KMS-11 (cell line): ENCODE measurements at regions not wholly inside any gene's neighbourhood (a gene's known extent, or its start where the extent isn't known, plus 50 kb on each side); places are given as distances from the start of the nearest gene placed in this dataset.
"Not testable (repeated sequence)": the region's sequence is repeated elsewhere in the genome, so short reads cannot be mapped to it uniquely, and the experiment has no call there.

Source experiments
- H2AFZ ChIP-seq: fragments of 200-600 bp; sonication (generic); 2 replicates; pipeline ENCODE4 v1.6.1; 2016; ENCODE audit warnings: antibody characterized with exemption, mixed run types, low read depth
- H3K27ac ChIP-seq: fragments of 200-600 bp; sonication (generic); 2 replicates; pipeline ENCODE4 v1.6.1; 2016; ENCODE audit warnings: mild to moderate bottlenecking, mixed run types
- H3K27me3 ChIP-seq: fragments of 200-600 bp; sonication (generic); 2 replicates; pipeline ENCODE4 v1.6.1; 2017; ENCODE audit warnings: mild to moderate bottlenecking, low read depth, mixed run types, moderate library complexity; ENCODE audit not compliant: insufficient read depth
- H3K36me3 ChIP-seq: fragments of 200-600 bp; sonication (generic); 2 replicates; pipeline ENCODE4 v1.6.1; 2017; ENCODE audit warnings: mild to moderate bottlenecking, mixed run types; ENCODE audit not compliant: insufficient read depth
- H3K4me1 ChIP-seq: fragments of 200-600 bp; sonication (generic); 2 replicates; pipeline ENCODE4 v1.6.1; 2016; ENCODE audit warnings: mild to moderate bottlenecking, low read depth, mixed run types; ENCODE audit not compliant: poor library complexity, severe bottlenecking
- H3K4me2 ChIP-seq: fragments of 200-600 bp; sonication (generic); 2 replicates; pipeline ENCODE4 v1.7.0; 2016; ENCODE audit warnings: mild to moderate bottlenecking, mixed run types
- H3K4me3 ChIP-seq: fragments of 200-600 bp; sonication (generic); IDR thresholded peaks from 2 replicates; pipeline ENCODE4 v1.6.1; 2017; ENCODE audit warnings: low read depth, low read length, mixed read lengths; ENCODE audit not compliant: insufficient read depth
- H3K79me2 ChIP-seq: fragments of 200-600 bp; sonication (generic); 2 replicates; pipeline ENCODE4 v1.6.1; 2016; ENCODE audit warnings: low read depth, mixed run types; ENCODE audit not compliant: insufficient read depth
- H3K9ac ChIP-seq: fragments of 200-600 bp; sonication (generic); 2 replicates; pipeline ENCODE4 v1.6.1; 2016; ENCODE audit warnings: mild to moderate bottlenecking, mixed run types
- H4K20me1 ChIP-seq: fragments of 200-600 bp; sonication (generic); 2 replicates; pipeline ENCODE4 v1.6.1; 2016; ENCODE audit warnings: mild to moderate bottlenecking, mixed run types; ENCODE audit not compliant: insufficient read depth
- CTCF ChIP-seq: fragments of 200-600 bp; sonication (generic); conservative IDR thresholded peaks from 2 replicates; pipeline ENCODE4 v1.6.1; 2017; ENCODE audit warnings: low read depth, mild to moderate bottlenecking, antibody characterized with exemption, low read length, moderate library complexity, mixed read lengths

- Histone ChIP-seq H3K4me3 (no peak overlapping the region), H3K4me2 (no peak overlapping the region), H3K79me2 (no peaks in the 10 kb centered on the region), H3K27me3 (no peaks in the 10 kb centered on the region), H2AFZ (no peak overlapping the region), H3K36me3 (no peaks in the 10 kb centered on the region), H3K27ac (no peak overlapping the region), H3K9ac (no peak overlapping the region), H3K4me1 (no peaks in the 10 kb centered on the region), H4K20me1 (no peaks in the 10 kb centered on the region)
- no peak for TF ChIP-seq CTCF
These were observed 551.0 kb upstream of the LRATD1 start for GRCh38 chr2:14081521-14081920.

GRCh38 chr2:14082640-14083039 lies 549.9 kb upstream of the LRATD1 start:
- no peaks in the 10 kb centered on the region for H3K36me3 ChIP-seq
- no peak overlapping the region for H3K4me3 ChIP-seq
- no peaks in the 10 kb centered on the region for H3K4me1 ChIP-seq
- no peaks in the 10 kb centered on the region for H4K20me1 ChIP-seq
- no peak overlapping the region for H3K4me2 ChIP-seq
- no peaks in the 10 kb centered on the region for H3K27me3 ChIP-seq
- H2AFZ ChIP-seq: no peak overlapping the region
- no peak overlapping the region for H3K27ac ChIP-seq
- no peak overlapping the region for H3K9ac ChIP-seq
- no peaks in the 10 kb centered on the region for H3K79me2 ChIP-seq
- TF ChIP-seq CTCF: no peak

- no peak overlapping the region for H3K9ac ChIP-seq
- H3K27ac ChIP-seq: no peak overlapping the region
- no peaks in the 10 kb centered on the region for H4K20me1 ChIP-seq
- no peaks in the 10 kb centered on the region for H3K4me1 ChIP-seq
- H3K27me3 ChIP-seq: no peaks in the 10 kb centered on the region
- H2AFZ ChIP-seq: no peak overlapping the region
- no peak overlapping the region for H3K4me3 ChIP-seq
- no peak for TF ChIP-seq CTCF
- H3K4me2 ChIP-seq: no peak overlapping the region
- no peaks in the 10 kb centered on the region for H3K79me2 ChIP-seq
- no peaks in the 10 kb centered on the region for H3K36me3 ChIP-seq
These were observed 537.9 kb upstream of the LRATD1 start for GRCh38 chr2:14094592-14094991.

GRCh38 chr2:14099101-14099500 lies 533.4 kb upstream of the LRATD1 start:
- not testable (repeated sequence) for H3K36me3 ChIP-seq, H4K20me1 ChIP-seq, H2AFZ ChIP-seq, H3K4me1 ChIP-seq, H3K9ac ChIP-seq, H3K4me3 ChIP-seq, H3K27me3 ChIP-seq, H3K4me2 ChIP-seq, H3K27ac ChIP-seq, H3K79me2 ChIP-seq

- Histone ChIP-seq H3K27ac (no peak overlapping the region), H3K4me1 (no peaks in the 10 kb centered on the region), H3K4me3 (no peak overlapping the region), H3K9ac (no peak overlapping the region), H3K79me2 (no peaks in the 10 kb centered on the region), H3K4me2 (no peak overlapping the region), H2AFZ (no peak overlapping the region), H3K27me3 (no peaks in the 10 kb centered on the region), H3K36me3 (no peaks in the 10 kb centered on the region), H4K20me1 (no peaks in the 10 kb centered on the region)
- TF ChIP-seq CTCF: no peak
These were observed 518.2 kb upstream of the LRATD1 start for GRCh38 chr2:14114275-14114674.
